Esophagus squamous epithelium (tissue), 5 donors: ENCODE measurements at regions not wholly inside any gene's neighbourhood (a gene's known extent, or its start where the extent isn't known, plus 50 kb on each side); places are given as distances from the start of the nearest gene placed in this dataset.

ENCODE experiments used
- DNase-seq: peaks from one replicate; lab custom pipeline; 2025; lab: John Stamatoyannopoulos, UW
- H3K27ac ChIP-seq, 4 donors: fragments of 200-600 bp; sonication (generic); one replicate each; pipeline ENCODE4 v1.5.1; 2016 to 2019; ENCODE audit warnings: mild to moderate bottlenecking in 1 of 4
- H3K27me3 ChIP-seq, 4 donors: fragments of 200-600 bp; sonication (generic); 1 replicate in 3 of 4; 2 replicates in 1 of 4; pipeline versions ENCODE4 v1.5.1 to v1.6.0; 2017 to 2021; ENCODE audit warnings: antibody characterized with exemption in 1 of 4
- H3K36me3 ChIP-seq, 3 donors: fragments of 200-600 bp; sonication (generic); one replicate each; pipeline ENCODE4 v1.5.1; 2016 to 2019
- H3K4me1 ChIP-seq, 3 donors: fragments of 200-600 bp; sonication (generic); one replicate each; pipeline ENCODE4 v1.5.1; 2017 to 2019
- H3K4me3 ChIP-seq, 4 donors: fragments of 200-600 bp; sonication (generic); 1 replicate in 3 of 4; 2 replicates in 1 of 4; pipeline ENCODE4 v1.5.1; 2016 to 2019; ENCODE audit warnings: mild to moderate bottlenecking in 2 of 4, moderate library complexity in 1 of 4
- H3K9me3 ChIP-seq, 3 donors: fragments of 200-600 bp; sonication (generic); one replicate each; pipeline ENCODE4 v1.5.1; 2016 to 2019
- POLR2A ChIP-seq, 4 donors: fragments of 450-650 bp; IDR thresholded peaks; one replicate each; pipeline ENCODE4 v1.6.1; 2017; ENCODE audit warnings: antibody characterized with exemption in 4 of 4, mild to moderate bottlenecking in 4 of 4, moderate library complexity in 3 of 4
- WGBS, 2 donors: methylation state at CpG; one replicate each; pipeline ENCODE4 v1.1.5; 2018; 5-methylcytosine and 5-hydroxymethylcytosine counted together
- intact Hi-C: fragments of 100-400 bp; cut with DNase I; formaldehyde crosslinking; loops from one replicate; pipeline ENCODE4 v1.15.0; 2022
- TF ChIP-seq, protein P1 (sequence below), 6 experiments: fragments of 450-650 bp in 4 of 6; fragments of 200-600 bp in 2 of 6; sonication (generic) in 2 of 6; IDR thresholded peaks; one replicate each; pipeline ENCODE4 v1.5.1; 2016 to 2019; ENCODE audit warnings: antibody characterized with exemption in 6 of 6, mild to moderate bottlenecking in 4 of 6, moderate library complexity in 4 of 6
- donor health status: DM: yes; HTN: yes; CAD: no.

DNA sequence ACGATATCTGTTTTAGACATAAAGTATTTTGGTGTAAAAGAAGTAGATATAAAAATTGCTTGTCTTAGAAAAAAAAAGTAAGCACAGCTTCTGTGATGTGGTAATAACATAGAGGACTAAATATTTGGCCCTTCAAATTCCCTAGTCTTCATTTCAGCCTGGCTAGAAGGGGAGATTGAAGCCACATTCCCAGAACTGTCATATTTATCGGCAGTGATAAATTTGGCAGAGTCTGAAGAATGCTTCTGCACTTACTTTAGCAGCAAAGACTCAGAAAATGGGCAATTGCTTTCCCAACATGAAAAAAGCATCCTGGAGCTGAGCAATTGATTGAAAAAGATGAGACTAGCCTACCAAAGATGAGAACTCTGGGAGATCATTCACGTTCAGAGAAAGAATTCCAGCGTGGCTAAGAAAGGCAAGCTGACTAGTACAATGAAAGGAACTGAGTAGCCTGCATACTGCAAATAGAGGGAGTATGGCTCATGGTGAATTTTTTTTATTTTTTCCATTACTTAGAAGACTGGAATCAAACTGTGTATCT, 278.7 kb upstream of the KLHL29 start:
- 48 to 58% methylated on average over 4 of the region's 4 CpGs for WGBS, 2 donors
- no peak overlapping the region for H3K27ac ChIP-seq
- no peaks in the 10 kb centered on the region for H3K4me1 ChIP-seq
- H3K36me3 ChIP-seq = no peaks in the 10 kb centered on the region
- no peaks in the 10 kb centered on the region for H3K9me3 ChIP-seq
- DNase-seq = no peak
- H3K27me3 ChIP-seq = no peaks in the 10 kb centered on the region
- intact Hi-C loops = no loop called here
- no peak overlapping the region for H3K4me3 ChIP-seq
- TF ChIP-seq POLR2A (IDR thresholded peaks at IDR 0.05) = no peak
- TF ChIP-seq, protein P1, sequence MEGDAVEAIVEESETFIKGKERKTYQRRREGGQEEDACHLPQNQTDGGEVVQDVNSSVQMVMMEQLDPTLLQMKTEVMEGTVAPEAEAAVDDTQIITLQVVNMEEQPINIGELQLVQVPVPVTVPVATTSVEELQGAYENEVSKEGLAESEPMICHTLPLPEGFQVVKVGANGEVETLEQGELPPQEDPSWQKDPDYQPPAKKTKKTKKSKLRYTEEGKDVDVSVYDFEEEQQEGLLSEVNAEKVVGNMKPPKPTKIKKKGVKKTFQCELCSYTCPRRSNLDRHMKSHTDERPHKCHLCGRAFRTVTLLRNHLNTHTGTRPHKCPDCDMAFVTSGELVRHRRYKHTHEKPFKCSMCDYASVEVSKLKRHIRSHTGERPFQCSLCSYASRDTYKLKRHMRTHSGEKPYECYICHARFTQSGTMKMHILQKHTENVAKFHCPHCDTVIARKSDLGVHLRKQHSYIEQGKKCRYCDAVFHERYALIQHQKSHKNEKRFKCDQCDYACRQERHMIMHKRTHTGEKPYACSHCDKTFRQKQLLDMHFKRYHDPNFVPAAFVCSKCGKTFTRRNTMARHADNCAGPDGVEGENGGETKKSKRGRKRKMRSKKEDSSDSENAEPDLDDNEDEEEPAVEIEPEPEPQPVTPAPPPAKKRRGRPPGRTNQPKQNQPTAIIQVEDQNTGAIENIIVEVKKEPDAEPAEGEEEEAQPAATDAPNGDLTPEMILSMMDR (IDR thresholded peaks at IDR 0.05) = no peak

DNA sequence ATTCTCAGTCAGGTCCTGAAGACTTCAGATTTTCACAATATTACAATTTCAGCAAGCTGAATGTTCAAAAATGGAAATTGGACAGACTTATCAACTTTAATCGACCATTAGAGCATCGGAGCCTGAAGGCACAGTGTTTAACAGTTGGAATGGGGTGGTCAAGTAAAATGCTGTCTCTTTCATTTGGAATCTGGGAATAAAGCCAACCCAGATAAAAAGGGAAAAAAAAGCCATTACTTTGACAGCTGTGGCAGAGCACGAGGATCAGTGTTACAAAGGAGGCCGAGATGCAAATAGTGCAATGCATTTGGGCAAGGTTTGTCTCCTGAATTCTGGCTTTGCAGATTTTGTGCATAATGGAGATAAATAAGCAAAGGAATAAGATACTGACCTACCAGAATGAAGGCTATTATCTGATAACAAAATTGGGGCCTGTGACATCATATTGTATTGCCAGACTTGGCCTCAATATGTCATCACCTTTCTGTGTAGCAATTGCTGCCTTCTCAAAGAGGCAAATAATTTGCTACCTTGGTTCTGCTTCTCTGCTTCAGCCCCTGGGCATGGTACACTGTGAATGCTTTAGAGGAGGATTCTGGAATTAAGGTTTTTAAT, 277.5 kb upstream of the KLHL29 start:
- Histone ChIP-seq H3K27me3 (no peaks in the 10 kb centered on the region), H3K9me3 (no peaks in the 10 kb centered on the region), H3K36me3 (no peaks in the 10 kb centered on the region), H3K4me3 (no peak overlapping the region), H3K4me1 (no peaks in the 10 kb centered on the region), H3K27ac (no peak overlapping the region)
- TF ChIP-seq POLR2A (IDR thresholded peaks at IDR 0.05) = no peak
- TF ChIP-seq, protein P1 (IDR thresholded peaks at IDR 0.05) = no peak
- no peak for DNase-seq
- WGBS, 2 donors = 56 to 69% methylated on average over 4 of the region's 4 CpGs
- intact Hi-C loops = no loop called here

DNA sequence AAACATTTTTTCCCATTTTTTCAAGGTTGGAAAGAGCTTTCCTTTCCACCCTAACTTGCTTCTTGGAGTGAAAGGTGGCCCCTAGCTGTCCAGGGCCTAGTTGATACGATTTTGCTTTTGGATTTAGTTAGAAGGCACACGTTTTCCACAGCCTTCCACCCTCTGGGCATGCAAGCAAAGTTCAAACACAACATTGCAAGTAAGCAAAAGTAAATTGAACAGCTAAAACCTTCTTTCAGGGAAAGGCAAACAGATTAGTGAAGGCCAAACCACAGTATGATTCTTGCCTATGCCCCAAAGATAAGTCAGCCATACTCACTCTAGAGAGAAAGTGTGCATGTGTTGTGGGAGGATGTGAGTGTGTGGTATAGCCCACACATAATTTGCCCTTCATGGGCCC, 273.7 kb upstream of the KLHL29 start:
- TF ChIP-seq POLR2A (IDR thresholded peaks at IDR 0.05) = no peak
- TF ChIP-seq, protein P1 (IDR thresholded peaks at IDR 0.05) = no peak
- Histone ChIP-seq H3K36me3 (no peaks in the 10 kb centered on the region), H3K4me1 (no peaks in the 10 kb centered on the region), H3K27ac (no peak overlapping the region), H3K9me3 (no peaks in the 10 kb centered on the region), H3K27me3 (no peaks in the 10 kb centered on the region), H3K4me3 (no peak overlapping the region)
- no peak for DNase-seq
- 32 to 39% methylated on average over 2 of the region's 2 CpGs for WGBS, 2 donors
- intact Hi-C loops = no loop called here

DNA sequence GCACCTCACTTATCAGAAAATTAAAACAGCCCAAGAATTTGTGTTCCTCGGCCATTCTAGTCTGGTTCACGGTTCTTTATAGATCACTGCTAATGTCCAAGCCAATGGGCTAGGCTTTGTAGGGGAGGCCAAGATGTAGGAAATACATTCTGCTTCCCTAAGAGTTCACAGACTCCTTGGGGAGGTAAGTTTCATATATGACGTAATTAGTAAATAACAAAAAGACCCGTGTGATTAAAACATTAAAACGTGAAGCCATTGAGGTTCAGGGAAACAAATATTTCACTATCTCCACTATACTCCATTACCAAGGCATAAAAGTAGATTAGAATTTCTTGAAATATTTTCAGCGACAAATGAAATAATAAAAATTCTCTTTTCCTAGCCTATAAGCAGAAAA, 272.5 kb upstream of the KLHL29 start:
- Histone ChIP-seq H3K36me3 (no peaks in the 10 kb centered on the region), H3K27ac (no peak overlapping the region), H3K4me3 (no peak overlapping the region), H3K4me1 (no peaks in the 10 kb centered on the region), H3K9me3 (no peaks in the 10 kb centered on the region), H3K27me3 (no peaks in the 10 kb centered on the region)
- 84 to 91% methylated on average over 6 of the region's 6 CpGs for WGBS, 2 donors
- TF ChIP-seq, protein P1 (IDR thresholded peaks at IDR 0.05) = no peak
- no peak for TF ChIP-seq POLR2A (IDR thresholded peaks at IDR 0.05)
- no peak for DNase-seq
- intact Hi-C loops = no loop called here

DNA sequence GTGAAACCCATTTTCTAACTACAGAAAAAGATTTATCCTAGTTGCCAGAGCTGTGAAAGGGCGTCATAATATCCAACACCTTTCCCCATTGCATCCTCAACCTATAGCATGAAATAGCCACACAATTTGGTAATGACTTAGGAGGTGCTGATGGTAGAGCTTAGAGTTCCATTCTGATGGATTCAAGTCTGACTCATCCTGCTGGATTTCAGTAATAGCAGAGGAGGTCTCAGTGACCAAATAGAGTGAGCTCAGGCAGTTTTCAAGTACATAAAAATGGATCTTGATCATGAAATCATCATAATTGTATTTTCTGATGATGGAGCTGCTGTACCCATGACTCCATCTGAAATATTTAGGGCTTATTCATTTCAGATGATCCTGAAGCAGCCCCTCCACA, 270.7 kb upstream of the KLHL29 start:
- 31 to 46% methylated on average over 1 of the region's 1 CpG for WGBS, 2 donors
- no peaks in the 10 kb centered on the region for H3K9me3 ChIP-seq
- TF ChIP-seq, protein P1 (IDR thresholded peaks at IDR 0.05) = no peak
- TF ChIP-seq POLR2A (IDR thresholded peaks at IDR 0.05) = no peak
- no peak overlapping the region for H3K4me3 ChIP-seq
- no peaks in the 10 kb centered on the region for H3K36me3 ChIP-seq
- no peaks in the 10 kb centered on the region for H3K27me3 ChIP-seq
- intact Hi-C loops = no loop called here
- no peaks in the 10 kb centered on the region for H3K4me1 ChIP-seq
- H3K27ac ChIP-seq = no peak overlapping the region
- no peak for DNase-seq
